ENCODE measurements at regions not wholly inside any gene's neighbourhood (a gene's known extent, or its start where the extent isn't known, plus 50 kb on each side); places are given as distances from the start of the nearest gene placed in this dataset.
A peak's percentile ranks its signal among the peaks of the same experiment; 100 is the strongest.

- Mint-ChIP-seq H3K27ac (no peak overlapping the region), H3K9me3 (peaks cover 0 to 15% (median 10%) of the 10 kb centered on the region in 9 donors), H3K27me3 (peaks cover 14 to 53% (median 19%) of the 10 kb centered on the region in 5 donors), H3K4me1 (peaks cover 0 to 6% (median 2%) of the 10 kb centered on the region in 4 donors), H3K4me3 (no peak overlapping the region), H3K36me3 (peaks cover 0 to 13% (median 0%) of the 10 kb centered on the region in 3 donors)
- POLR2A ChIA-PET = no interaction called here
- no peak for DNase-seq
- no peak for ATAC-seq
These were observed 95.2 kb downstream of the BANF2 start for GRCh38 chr20:17795003-17795402.

DNA sequence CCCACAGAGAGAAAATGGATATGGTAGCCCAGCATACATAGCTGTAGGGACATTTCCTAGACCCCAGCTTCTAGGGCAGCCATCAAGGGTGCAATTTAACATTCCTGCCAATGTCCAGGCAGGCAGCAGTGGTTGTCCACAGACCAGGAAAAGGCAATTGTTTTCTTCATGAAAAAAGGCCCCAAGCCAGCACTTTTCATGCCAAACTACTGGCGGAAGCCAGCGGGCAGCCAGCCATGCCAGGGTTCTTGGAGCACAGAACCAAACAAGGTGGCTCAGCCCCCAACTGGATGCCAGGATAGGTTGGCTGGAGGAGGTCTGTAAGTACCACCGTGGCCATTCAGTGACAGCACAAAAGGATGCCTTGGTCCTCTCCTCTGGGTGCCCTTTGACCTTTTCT, 94.6 kb downstream of the BANF2 start:
- H3K4me3 Mint-ChIP-seq = no peak overlapping the region
- DNase-seq = no peak
- peaks cover 0 to 6% (median 2%) of the 10 kb centered on the region in 4 donors for H3K4me1 Mint-ChIP-seq
- H3K27me3 Mint-ChIP-seq = peaks cover 11 to 47% (median 15%) of the 10 kb centered on the region in 5 donors
- H3K9me3 Mint-ChIP-seq = peaks cover 0 to 10% (median 6%) of the 10 kb centered on the region in 9 donors
- POLR2A ChIA-PET = no interaction called here
- H3K27ac Mint-ChIP-seq = peak overlapping the region in 1 of 10 donors; percentile 20
- H3K36me3 Mint-ChIP-seq = peaks cover 0 to 7% (median 0%) of the 10 kb centered on the region in 3 donors
- no peak for ATAC-seq

DNA sequence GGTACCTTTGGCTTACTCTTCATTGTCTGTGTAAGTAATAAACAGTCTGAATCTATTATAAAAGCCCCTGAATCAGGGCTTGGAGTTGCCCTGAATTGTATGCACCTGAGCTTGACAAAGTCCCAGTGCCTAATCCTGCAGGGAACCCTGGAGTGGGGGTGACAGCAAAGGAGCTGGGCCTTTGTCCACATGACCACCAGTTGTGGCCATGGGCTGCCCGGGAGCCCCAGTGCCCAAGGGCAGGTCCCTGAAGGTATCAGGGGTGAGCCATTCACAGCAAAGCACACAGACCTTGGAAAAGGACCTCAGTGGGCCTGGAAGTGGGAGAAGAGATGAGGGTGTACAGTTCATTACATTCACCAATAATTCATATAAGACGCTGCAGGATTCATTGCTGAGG, 94.2 kb downstream of the BANF2 start:
- POLR2A ChIA-PET = no interaction called here

GRCh38 chr20:17790296-17790695, 90.5 kb downstream of the BANF2 start:
- Mint-ChIP-seq H3K9me3 (no peaks in the 10 kb centered on the region), H3K36me3 (no peaks in the 10 kb centered on the region), H3K27ac (no peak overlapping the region), H3K4me1 (no peaks in the 10 kb centered on the region), H3K27me3 (peaks cover 3 to 18% (median 4%) of the 10 kb centered on the region in 5 donors), H3K4me3 (no peak overlapping the region)
- POLR2A ChIA-PET = no interaction called here
- DNase-seq = no peak
- no peak for ATAC-seq

More for the DNA sequence above, 94.2 kb downstream of the BANF2 start:
- H3K27me3 Mint-ChIP-seq = peaks cover 11 to 43% (median 11%) of the 10 kb centered on the region in 5 donors
- peaks cover 0 to 5% (median 0%) of the 10 kb centered on the region in 3 donors for H3K36me3 Mint-ChIP-seq
- H3K4me3 Mint-ChIP-seq = no peak overlapping the region
- H3K4me1 Mint-ChIP-seq = peaks cover 0 to 6% (median 2%) of the 10 kb centered on the region in 4 donors
- peak overlapping the region in 1 of 10 donors; percentile 20 for H3K27ac Mint-ChIP-seq
- DNase-seq = no peak
- no peak for ATAC-seq
- peaks cover 0 to 6% (median 2%) of the 10 kb centered on the region in 9 donors for H3K9me3 Mint-ChIP-seq

DNA sequence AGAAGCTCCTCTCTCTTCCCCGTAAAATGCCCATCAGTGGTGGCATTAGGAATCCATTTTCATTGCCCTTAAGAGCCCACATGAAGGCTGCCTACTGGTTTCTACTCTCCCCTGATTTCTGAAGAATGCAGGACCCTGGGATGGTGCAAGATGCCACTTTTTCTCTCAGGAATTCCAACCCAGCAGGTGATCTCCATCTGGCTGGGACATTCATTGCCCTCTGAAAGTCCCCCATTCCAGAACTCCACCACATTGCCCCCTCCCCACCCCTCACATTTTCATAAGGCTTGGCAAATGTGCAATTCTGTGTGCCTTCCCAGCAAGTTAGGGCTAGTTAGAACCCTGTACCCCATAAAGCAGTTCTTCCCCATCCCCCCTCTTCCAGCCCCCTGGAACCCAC, 88.0 kb downstream of the BANF2 start:
- Mint-ChIP-seq H3K4me1 (peaks cover 0 to 3% (median 0%) of the 10 kb centered on the region in 4 donors), H3K4me3 (no peak overlapping the region), H3K9me3 (no peaks in the 10 kb centered on the region), H3K27me3 (peaks cover 3 to 17% (median 4%) of the 10 kb centered on the region in 5 donors), H3K27ac (no peak overlapping the region), H3K36me3 (no peaks in the 10 kb centered on the region)
- POLR2A ChIA-PET = no interaction called here
- ATAC-seq (no peak), DNase-seq (no peak)

DNA sequence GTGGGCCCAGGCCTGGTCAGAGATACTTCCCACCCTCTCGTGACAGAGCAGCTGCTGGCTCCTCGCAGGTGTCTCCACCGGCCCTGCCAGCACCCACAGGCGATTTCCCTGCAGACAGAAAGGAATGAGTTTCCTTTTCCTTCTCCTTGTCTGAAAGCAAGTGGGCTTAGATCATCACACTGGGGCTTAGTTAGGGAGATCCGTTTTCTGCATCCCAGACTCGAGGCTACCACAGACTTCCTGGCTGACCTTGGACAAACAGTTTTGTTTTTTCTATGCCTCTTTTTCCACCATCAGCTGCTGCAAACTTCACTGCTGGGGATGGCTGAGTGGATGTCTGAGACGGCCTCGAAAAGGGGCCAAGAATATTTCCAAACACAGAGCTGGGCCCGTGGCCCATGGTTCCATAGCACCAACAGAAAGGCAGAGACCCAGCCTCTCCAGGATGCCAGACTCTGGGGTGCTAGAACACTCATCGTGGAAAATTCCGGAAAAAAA, 86.5 kb downstream of the BANF2 start:
- peaks cover 0 to 3% (median 0%) of the 10 kb centered on the region in 4 donors for H3K4me1 Mint-ChIP-seq
- H3K36me3 Mint-ChIP-seq = no peaks in the 10 kb centered on the region
- H3K27ac Mint-ChIP-seq = no peak overlapping the region
- no peak for DNase-seq
- ATAC-seq = no peak
- POLR2A ChIA-PET = no interaction called here
- no peak overlapping the region for H3K4me3 Mint-ChIP-seq
- peaks cover 0 to 2% (median 1%) of the 10 kb centered on the region in 5 donors for H3K27me3 Mint-ChIP-seq
- H3K9me3 Mint-ChIP-seq = no peaks in the 10 kb centered on the region
